ENCODE measurements at regions not wholly inside any gene's neighbourhood (a gene's known extent, or its start where the extent isn't known, plus 50 kb on each side); places are given as distances from the start of the nearest gene placed in this dataset.
"Not testable (repeated sequence)": the region's sequence is repeated elsewhere in the genome, so short reads cannot be mapped to it uniquely, and the experiment has no call there.

DNA sequence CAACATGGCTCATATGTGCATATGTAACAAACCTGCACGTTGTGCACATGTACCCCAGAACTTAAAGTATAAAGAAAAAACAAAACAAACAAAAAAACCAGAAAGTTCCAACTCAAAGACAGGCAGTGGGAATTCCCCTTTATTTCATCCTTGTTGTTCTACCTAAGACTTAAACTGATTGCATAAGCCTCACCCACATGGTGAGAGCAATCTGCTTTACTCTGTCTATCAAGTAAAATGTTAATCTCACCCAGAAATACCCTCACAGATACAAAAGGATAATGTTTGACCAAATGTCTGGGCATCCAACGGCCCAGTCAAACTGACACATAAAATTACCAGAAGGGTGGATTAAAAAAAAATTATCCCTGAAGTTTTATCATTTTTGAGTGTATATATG lies 190.9 kb upstream of the PLSCR5 start:
- no peak for DNase-seq
- intact Hi-C loops (cut with DNase I) = no loop called here

- intact Hi-C loops (cut with DNase I) = no loop called here
- no peak for DNase-seq
Measured at GRCh38 chr3:146783446-146783845, 178.3 kb upstream of the PLSCR5 start.

DNA sequence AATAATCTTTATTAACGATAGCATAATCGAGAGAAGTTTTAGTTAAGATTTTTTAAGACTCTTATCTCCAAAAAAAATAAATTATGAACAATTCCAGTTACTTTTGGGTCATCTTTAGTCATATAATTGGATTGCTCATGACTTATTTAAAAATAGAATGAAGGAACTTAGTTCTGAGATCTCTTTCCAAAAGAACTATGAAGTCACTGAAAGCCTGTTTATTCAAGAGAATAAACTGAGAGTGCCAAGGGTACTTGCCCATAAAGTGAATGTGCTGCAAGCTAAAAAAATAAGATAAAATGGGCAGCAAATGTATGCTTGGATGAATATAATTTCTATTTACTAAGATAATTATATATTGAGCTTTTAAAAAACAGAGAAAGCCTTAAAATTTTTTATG lies 176.5 kb upstream of the PLSCR5 start:
- no peak for DNase-seq

GRCh38 chr3:146781059-146781458 lies 175.9 kb upstream of the PLSCR5 start:
- no peak for DNase-seq
- intact Hi-C loops (cut with DNase I) = no loop called here

More for the DNA sequence above, 176.5 kb upstream of the PLSCR5 start:
- intact Hi-C loops (cut with DNase I) = no loop called here

- intact Hi-C loops (cut with DNase I) = no loop called here
- DNase-seq = no peak
Measured at GRCh38 chr3:146780251-146780650, 175.1 kb upstream of the PLSCR5 start.

DNA sequence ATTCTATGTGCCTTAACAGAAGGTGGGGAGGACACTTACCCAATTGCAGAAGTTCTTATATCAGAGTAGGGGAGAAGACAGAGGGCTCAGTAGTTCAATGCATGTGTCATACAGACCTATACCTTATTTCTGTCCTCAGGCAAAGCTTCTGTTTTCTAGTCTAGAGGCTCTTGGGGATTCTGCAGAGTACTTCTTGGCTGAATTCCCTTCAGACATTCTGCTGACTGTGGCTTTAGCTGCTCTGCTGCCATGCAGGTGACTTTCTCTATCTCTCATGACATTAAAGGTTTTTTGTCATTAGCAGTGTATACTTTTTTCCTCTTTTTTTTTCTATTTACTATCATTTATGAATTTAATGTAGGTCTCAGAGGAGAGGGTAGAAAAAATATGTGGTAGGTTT lies 172.8 kb upstream of the PLSCR5 start:
- DNase-seq = no peak
- intact Hi-C loops (cut with DNase I) = no loop called here

DNA sequence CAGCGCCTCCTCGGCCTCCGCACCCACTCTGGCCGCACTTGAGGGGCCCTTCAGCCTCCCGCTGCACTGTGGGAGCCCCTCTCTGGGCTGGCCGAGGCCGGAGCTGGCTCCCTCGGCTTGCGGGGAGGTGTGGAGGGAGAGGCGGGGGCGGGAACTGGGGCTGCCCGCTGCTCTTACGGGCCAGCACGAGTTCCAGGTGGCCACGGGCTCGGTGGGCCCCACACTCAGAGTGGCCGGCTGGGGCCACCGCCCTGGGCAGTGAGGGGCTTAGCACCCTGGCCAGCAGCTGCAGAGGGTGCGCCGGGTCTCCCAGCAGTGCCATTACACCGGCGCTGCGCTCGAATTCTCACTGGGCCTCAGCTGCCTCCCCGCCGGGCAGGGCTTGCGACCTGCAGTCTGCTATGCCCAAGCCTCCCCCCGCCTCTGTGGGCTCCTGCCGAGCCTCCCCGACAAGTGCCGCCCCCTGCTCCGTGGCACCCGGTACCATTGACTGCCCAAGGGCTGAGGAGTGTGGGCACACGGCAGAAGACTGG lies 167.1 kb upstream of the PLSCR5 start:
- intact Hi-C loops (cut with DNase I) = no loop called here
- DNase-seq = peak in 3 of 10 donors; percentile 28 to 83 (median 77)

DNA sequence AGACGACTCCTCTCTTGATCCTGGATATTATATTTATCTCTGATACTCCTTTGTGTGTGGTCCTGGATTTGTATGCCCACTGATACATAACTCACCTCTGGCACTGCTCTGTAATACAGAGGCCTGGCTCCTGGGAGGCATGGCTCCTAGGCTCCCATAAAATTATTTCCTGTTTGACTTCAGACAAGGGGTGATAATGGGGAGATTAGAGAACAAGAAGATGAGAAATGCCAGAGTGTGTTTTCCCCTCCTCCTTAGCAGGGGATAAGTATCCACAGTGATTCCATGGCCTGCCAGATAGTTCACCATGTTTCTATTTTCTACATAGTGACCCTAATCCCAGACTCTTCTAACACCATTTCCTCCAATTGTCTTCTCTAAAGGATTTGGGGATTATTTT lies 165.7 kb upstream of the PLSCR5 start:
- intact Hi-C loops (cut with DNase I) = no loop called here
- DNase-seq = no peak

DNA sequence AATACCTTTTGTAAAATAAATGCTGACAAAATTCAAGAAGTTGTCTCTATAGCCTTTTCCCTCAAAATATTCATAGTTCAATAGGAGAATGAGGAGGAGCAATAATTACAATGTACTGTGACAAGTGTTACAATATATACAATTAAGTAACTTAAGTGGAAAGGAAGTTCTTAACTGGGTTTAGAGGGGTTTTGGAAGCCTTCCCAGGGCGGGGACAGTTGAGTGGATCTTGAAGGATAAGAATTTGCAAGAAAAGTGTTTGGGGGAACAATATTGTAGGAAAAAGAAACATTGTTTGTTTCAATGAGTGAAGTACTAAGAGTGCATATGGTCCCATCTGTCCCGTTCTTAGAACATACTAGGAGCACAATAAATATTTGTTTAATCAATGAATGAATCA lies 165.2 kb upstream of the PLSCR5 start:
- intact Hi-C loops (cut with DNase I) = no loop called here
- no peak for DNase-seq

GRCh38 chr3:146757759-146758158 lies 152.6 kb upstream of the PLSCR5 start:
- intact Hi-C loops (cut with DNase I) = no loop called here
- DNase-seq = no peak

GRCh38 chr3:146750196-146750595 lies 145.1 kb upstream of the PLSCR5 start:
- intact Hi-C loops (cut with DNase I) = no loop called here
- no peak for DNase-seq

DNA sequence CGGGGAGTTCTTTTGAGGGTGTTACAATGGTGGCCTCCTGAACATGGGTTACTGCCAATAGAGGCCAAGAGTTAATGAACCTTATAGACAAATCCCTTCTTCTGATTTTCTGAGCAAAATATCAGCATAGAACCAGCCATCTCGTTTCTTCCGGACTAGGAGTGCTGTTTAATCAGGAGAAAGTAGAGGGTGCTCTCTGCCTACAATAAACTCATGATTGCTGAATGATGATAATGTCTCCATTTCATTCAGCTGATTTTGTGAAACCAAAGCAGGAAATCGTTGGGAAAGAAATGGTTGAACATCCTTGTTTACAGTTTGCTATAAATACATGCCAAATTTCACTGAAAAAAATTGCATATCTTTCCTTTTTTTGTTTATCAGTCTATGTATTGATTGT lies 142.8 kb upstream of the PLSCR5 start:
- intact Hi-C loops (cut with DNase I) = loop anchor here (10.0 kb wide), 1 partner anchor 447 kb away; no protein-coding TSS in a partner anchor
- DNase-seq = peak in 1 of 10 donors; percentile 1

GRCh38 chr3:146747051-146747450 lies 141.9 kb upstream of the PLSCR5 start:
- intact Hi-C loops (cut with DNase I) = loop anchor here (10.0 kb wide), 1 partner anchor 448 kb away; no protein-coding TSS in a partner anchor
- DNase-seq = no peak

GRCh38 chr3:146746190-146746589 lies 141.0 kb upstream of the PLSCR5 start:
- intact Hi-C loops (cut with DNase I) = loop anchor here (10.0 kb wide), 1 partner anchor 449 kb away; no protein-coding TSS in a partner anchor
- no peak for DNase-seq

- intact Hi-C loops (cut with DNase I) = no loop called here
- peak in 3 of 10 donors; percentile 16 to 55 (median 25) for DNase-seq
Measured at GRCh38 chr3:146739203-146739671, 134.1 kb upstream of the PLSCR5 start.

GRCh38 chr3:146732325-146732724 lies 127.2 kb upstream of the PLSCR5 start:
- no peak for DNase-seq
- intact Hi-C loops (cut with DNase I) = no loop called here

- intact Hi-C loops (cut with DNase I) = no loop called here
Measured at GRCh38 chr3:146715170-146715569, 110.0 kb upstream of the PLSCR5 start.

DNA sequence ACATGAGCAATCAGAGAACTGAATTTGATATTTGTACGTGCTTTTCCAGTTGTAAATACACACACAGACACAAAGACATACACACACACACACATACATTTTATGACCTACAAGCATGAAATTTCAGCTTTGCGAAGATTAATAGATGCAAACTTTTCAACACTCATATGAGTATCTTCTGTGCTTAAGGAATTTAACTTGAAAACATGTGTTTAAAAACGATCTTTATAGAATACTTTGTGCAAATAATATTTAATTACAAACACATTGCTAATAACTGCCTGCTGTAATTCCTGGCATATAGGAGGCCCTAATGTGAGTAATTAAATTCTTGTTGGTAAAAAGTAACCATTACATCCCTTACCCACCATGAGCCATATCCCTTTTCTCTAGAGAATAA lies 107.7 kb upstream of the PLSCR5 start:
- intact Hi-C loops (cut with DNase I) = no loop called here
- DNase-seq = no peak

More at GRCh38 chr3:146715170-146715569, 110.0 kb upstream of the PLSCR5 start:
- DNase-seq = no peak

- intact Hi-C loops (cut with DNase I) = no loop called here
- no peak for DNase-seq
Measured at GRCh38 chr3:146709969-146710368, 104.8 kb upstream of the PLSCR5 start.

DNA sequence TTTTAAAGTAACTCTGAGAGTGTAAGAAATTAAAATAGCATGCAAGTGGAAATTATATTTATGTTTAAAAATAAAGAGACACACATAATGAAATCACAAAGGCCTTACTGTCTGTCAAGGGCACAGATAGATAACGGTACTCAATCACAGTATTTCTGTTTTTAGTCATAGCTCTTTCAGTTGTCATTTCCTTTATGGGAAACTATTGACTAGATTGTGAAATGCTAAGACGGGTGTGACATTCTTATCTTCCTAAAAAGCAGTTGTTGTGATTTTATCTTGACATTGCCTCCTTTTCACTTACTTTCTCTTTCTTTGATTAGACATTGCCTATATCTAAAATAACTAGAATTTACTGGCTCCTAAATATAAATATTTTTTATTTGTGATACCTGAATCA lies 100.1 kb upstream of the PLSCR5 start:
- DNase-seq = no peak
- intact Hi-C loops (cut with DNase I) = no loop called here

GRCh38 chr3:146702237-146702636 lies 97.1 kb upstream of the PLSCR5 start:
- intact Hi-C loops (cut with DNase I) = no loop called here

GRCh38 chr3:146701246-146701645 lies 96.1 kb upstream of the PLSCR5 start:
- no peak for DNase-seq
- intact Hi-C loops (cut with DNase I) = no loop called here

More at GRCh38 chr3:146702237-146702636, 97.1 kb upstream of the PLSCR5 start:
- DNase-seq = peak in 1 of 10 donors; percentile 32

GRCh38 chr3:146700025-146700424 lies 94.9 kb upstream of the PLSCR5 start:
- DNase-seq; intact Hi-C loops (cut with DNase I): not testable (repeated sequence)
